Common myeloid progenitor, CD34-positive (primary cell): ENCODE measurements at regions not wholly inside any gene's neighbourhood (a gene's known extent, or its start where the extent isn't known, plus 50 kb on each side); places are given as distances from the start of the nearest gene placed in this dataset.

Experiments
- CTCF ChIA-PET: fragments of 350-600 bp; sonication (Branson Sonifier 250); formaldehyde crosslinking; loops from one replicate; lab custom pipeline; 2021; ENCODE audit warnings: antibody characterized with exemption; lab: Charles Lee
- POLR2A ChIA-PET: fragments of 350-600 bp; sonication (Branson Sonifier 250); formaldehyde crosslinking; loops from one replicate; lab custom pipeline; 2021; ENCODE audit warnings: antibody characterized with exemption; lab: Charles Lee
- DNase-seq, 3 donors: peaks; one replicate each; pipeline versions ENCODE4 v3.0.0 to v3.0.0-alpha.2; 2013
- H3K27ac ChIP-seq, 2 experiments: 1 replicate in 1 of 2; 2 replicates in 1 of 2; pipeline ENCODE4 v1.7.0; 2013; ENCODE audit warnings: inconsistent platforms in 2 of 2, low read length in 2 of 2, mild to moderate bottlenecking in 2 of 2, low read depth in 1 of 2, moderate library complexity in 1 of 2; ENCODE audit not compliant: severe bottlenecking in 2 of 2, insufficient read depth in 1 of 2, poor library complexity in 1 of 2
- H3K27me3 ChIP-seq, 5 experiments: replicated peaks in 2 of 5; 1 replicate in 3 of 5; 2 replicates in 2 of 5; pipeline versions ENCODE4 v1.6.1 to v1.7.0; 2013; ENCODE audit warnings: low read length in 4 of 5, mild to moderate bottlenecking in 2 of 5, moderate library complexity in 2 of 5, inconsistent platforms in 1 of 5; ENCODE audit not compliant: insufficient read depth in 5 of 5, control insufficient read depth in 4 of 5
- H3K36me3 ChIP-seq, 4 experiments: 1 replicate in 2 of 4; 2 replicates in 2 of 4; pipeline versions ENCODE4 v1.6.1 to v1.7.0; 2013; ENCODE audit warnings: low read length in 3 of 4, control low read depth in 1 of 4, mild to moderate bottlenecking in 1 of 4; ENCODE audit not compliant: control insufficient read depth in 4 of 4, insufficient read depth in 4 of 4
- H3K4me1 ChIP-seq, 4 experiments: 1 replicate in 3 of 4; 2 replicates in 1 of 4; pipeline versions ENCODE4 v1.6.1 to v1.7.1; 2013; ENCODE audit warnings: low read length in 3 of 4, mild to moderate bottlenecking in 3 of 4, control low read depth in 1 of 4, inconsistent platforms in 1 of 4, moderate library complexity in 1 of 4; ENCODE audit not compliant: control insufficient read depth in 4 of 4, insufficient read depth in 4 of 4; ENCODE audit errors: control extremely low read depth in 1 of 4
- H3K4me3 ChIP-seq, 7 experiments: 1 replicate in 4 of 7; 2 replicates in 3 of 7; pipeline versions ENCODE4 v1.5.1 to v1.7.0; 2013; ENCODE audit warnings: mild to moderate bottlenecking in 7 of 7, low read length in 6 of 7, moderate library complexity in 6 of 7, inconsistent platforms in 2 of 7, low read depth in 2 of 7, control low read depth in 1 of 7; ENCODE audit not compliant: insufficient read depth in 4 of 7, control insufficient read depth in 1 of 7; ENCODE audit errors: extremely low read depth in 1 of 7
- H3K9me3 ChIP-seq, 5 experiments: 1 replicate in 4 of 5; 2 replicates in 1 of 5; pipeline versions ENCODE4 v1.6.1 to v1.7.1; 2013; ENCODE audit warnings: low read length in 4 of 5, mild to moderate bottlenecking in 2 of 5, inconsistent platforms in 1 of 5, low read depth in 1 of 5, moderate library complexity in 1 of 5; ENCODE audit not compliant: control insufficient read depth in 4 of 5, insufficient read depth in 2 of 5; ENCODE audit errors: control extremely low read depth in 1 of 5
- WGBS: methylation state at CpG from one replicate; pipeline ENCODE4 v1.1.5; 2013; ENCODE audit not compliant: insufficient coverage; 5-methylcytosine and 5-hydroxymethylcytosine counted together

DNA sequence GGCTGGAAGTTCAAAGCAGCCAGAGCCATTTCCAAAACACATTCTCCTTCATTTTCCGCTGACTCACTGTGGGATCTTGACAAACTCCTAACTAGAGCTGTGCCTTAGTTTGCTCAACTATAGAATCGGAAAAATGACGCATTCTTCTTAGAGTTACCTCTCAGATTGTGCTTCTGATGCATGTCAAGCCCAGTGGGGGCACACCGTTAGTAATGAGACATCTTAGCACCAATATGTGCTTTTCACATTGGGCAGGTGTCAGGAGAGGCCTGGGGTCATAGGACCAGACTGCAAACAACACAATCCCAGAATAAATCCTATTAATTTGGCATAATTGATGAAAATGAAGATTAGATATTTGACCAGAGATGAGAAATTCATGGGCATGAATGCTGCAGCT is 71.3 kb upstream of the UBE3A start:
- no peak for DNase-seq
- Histone ChIP-seq H3K36me3 (no peaks in the 10 kb centered on the region), H3K9me3 (no peaks in the 10 kb centered on the region), H3K27me3 (no peaks in the 10 kb centered on the region), H3K4me3 (no peak overlapping the region), H3K4me1 (no peaks in the 10 kb centered on the region), H3K27ac (no peak overlapping the region)
- 93% methylated on average over 4 of the region's 4 CpGs for WGBS
- ChIA-PET CTCF (interaction anchor here (0.6 to 3.4 kb wide), 2 partner anchors 28 to 751 kb away, joined by 3 to 22 read pairs; no protein-coding TSS in a partner anchor), POLR2A (no interaction called here)

DNA sequence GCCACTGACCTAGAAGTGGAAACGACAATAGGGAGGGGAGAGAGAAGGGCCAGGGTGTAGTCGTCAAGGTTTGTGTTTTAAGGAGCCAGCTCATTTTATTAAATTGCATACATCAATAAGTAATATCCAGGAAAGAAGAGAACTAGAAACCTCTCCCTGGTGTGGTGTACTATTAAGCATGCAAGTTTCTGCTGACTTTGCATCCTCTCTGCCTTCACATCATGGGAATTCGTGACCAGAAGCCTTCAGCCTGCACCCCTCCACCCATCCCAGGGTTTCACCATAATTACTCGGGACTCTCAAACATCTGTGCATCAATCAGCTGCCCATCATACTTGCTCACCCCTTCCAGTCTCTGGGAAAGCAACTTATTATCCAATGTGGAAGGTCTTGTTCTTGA is 70.9 kb upstream of the UBE3A start:
- DNase-seq = no peak
- H3K27ac ChIP-seq = no peak overlapping the region
- no peaks in the 10 kb centered on the region for H3K27me3 ChIP-seq
- no peak overlapping the region for H3K4me3 ChIP-seq
- 100% methylated on average over 1 of the region's 4 CpGs for WGBS
- CTCF ChIA-PET = interaction anchor here (0.6 to 3.4 kb wide), 3 partner anchors 10 to 751 kb away, joined by 3 to 22 read pairs (median 3); no protein-coding TSS in a partner anchor
- H3K9me3 ChIP-seq = no peaks in the 10 kb centered on the region
- H3K4me1 ChIP-seq = no peaks in the 10 kb centered on the region
- POLR2A ChIA-PET = no interaction called here
- no peaks in the 10 kb centered on the region for H3K36me3 ChIP-seq

DNA sequence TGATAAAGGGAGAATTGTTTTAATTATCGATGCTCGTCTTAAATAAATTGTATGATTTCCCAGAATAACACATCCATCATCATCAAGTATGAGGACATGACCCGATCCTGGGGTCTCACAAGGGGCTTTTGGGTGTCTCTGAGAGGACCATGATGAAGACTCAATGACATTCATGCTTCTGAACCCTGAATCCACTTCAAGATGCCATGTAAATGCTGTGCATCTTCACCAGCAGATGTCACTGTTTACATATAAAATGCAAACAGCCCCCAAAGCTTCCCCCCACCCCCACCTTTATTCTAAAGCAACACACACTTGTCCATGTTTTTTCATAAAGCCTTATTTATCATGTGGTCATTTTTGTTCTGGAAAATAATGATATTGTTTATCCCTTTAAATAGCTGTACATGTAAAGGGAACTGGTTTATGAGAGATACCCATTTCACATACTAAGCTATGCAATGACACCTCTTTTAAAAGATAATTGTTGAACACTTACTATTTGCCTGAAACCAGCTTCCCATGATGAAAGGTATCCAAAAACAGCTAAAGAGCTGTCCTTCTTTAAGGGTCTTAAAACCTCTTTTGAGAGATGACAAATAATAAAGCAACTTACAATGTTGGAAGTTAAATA is 69.7 kb upstream of the UBE3A start:
- 23% methylated on average over 1 of the region's 3 CpGs for WGBS
- H3K4me3 ChIP-seq = no peak overlapping the region
- POLR2A ChIA-PET = no interaction called here
- no peaks in the 10 kb centered on the region for H3K36me3 ChIP-seq
- H3K4me1 ChIP-seq = peaks cover 0 to 6% (median 0%) of the 10 kb centered on the region in 4 experiments
- H3K9me3 ChIP-seq = no peaks in the 10 kb centered on the region
- no peaks in the 10 kb centered on the region for H3K27me3 ChIP-seq
- peak; percentile 17 to 47 (median 41) for DNase-seq
- CTCF ChIA-PET = interaction anchor here (0.7 to 3.4 kb wide), 10 partner anchors 9 to 1356 kb away, joined by 3 to 22 read pairs (median 3); no protein-coding TSS in a partner anchor
- H3K27ac ChIP-seq = no peak overlapping the region

DNA sequence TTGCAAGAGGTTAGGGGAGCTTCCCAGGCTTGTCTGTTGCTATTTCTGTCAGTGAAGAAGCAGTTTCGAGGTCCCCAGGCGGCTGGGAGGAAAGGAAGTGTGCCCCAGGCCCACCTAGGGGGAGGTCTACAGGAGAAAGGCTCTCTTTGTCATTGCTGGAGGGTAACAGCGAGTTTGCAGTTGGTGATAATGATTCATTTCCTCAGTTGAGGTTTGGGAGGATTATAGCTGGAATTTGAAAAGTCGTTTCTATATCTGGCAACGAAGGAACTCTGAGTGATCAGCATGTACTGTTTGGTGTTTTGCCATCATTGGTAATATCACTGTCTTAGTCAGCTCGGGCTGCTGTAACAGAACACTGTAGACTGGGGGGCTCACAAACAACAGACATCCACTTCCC is 65.5 kb upstream of the UBE3A start:
- ChIA-PET POLR2A (no interaction called here), CTCF (interaction anchor here (1.0 to 1.3 kb wide), 2 partner anchors 756 to 1863 kb away, joined by 3 read pairs; no protein-coding TSS in a partner anchor)
- 29% methylated on average over 5 of the region's 6 CpGs for WGBS
- H3K4me3 ChIP-seq = no peak overlapping the region
- no peaks in the 10 kb centered on the region for H3K9me3 ChIP-seq
- no peak for DNase-seq
- no peak overlapping the region for H3K27ac ChIP-seq
- no peaks in the 10 kb centered on the region for H3K27me3 ChIP-seq
- H3K4me1 ChIP-seq = peaks cover 0 to 6% (median 0%) of the 10 kb centered on the region in 4 experiments
- no peaks in the 10 kb centered on the region for H3K36me3 ChIP-seq

DNA sequence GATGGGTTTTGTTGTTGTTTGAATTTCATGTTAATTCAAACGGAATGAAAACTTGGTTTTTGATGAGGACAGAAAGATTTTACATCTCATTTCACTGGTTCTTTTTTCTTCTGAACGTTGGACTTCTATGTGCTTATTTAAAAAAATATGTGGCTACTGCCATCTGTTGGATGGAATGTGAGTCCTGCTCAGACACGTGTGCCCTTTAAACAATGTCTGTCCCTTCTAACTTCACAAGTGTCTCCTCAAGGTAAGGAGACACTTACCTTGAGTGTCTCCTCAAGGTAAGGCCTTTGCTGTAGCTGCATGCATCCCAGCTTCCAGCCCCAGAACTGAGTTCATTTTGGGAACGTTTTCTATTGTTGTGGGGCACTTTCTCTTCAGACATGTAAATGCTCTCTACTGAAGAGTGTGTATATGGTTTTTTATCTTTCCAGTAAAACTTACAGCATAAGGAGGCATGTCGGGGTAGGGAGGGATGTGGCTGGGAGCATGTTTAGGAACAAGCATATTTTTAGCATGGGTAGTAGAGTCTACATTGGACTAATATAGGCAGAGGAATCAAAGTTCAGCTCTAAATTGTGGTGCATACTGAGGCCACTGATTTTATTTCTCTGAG is 63.1 kb upstream of the UBE3A start:
- H3K4me1 ChIP-seq = peaks cover 0 to 6% (median 0%) of the 10 kb centered on the region in 4 experiments
- no peaks in the 10 kb centered on the region for H3K36me3 ChIP-seq
- 29% methylated on average over 2 of the region's 5 CpGs for WGBS
- no peak overlapping the region for H3K4me3 ChIP-seq
- ChIA-PET CTCF (interaction anchor here (0.6 to 1.7 kb wide), 6 partner anchors 21 to 1858 kb away, joined by 3 to 5 read pairs (median 4); no protein-coding TSS in a partner anchor), POLR2A (no interaction called here)
- no peaks in the 10 kb centered on the region for H3K9me3 ChIP-seq
- DNase-seq = peak; percentile 18 to 58 (median 52)
- H3K27me3 ChIP-seq = no peaks in the 10 kb centered on the region
- H3K27ac ChIP-seq = no peak overlapping the region

DNA sequence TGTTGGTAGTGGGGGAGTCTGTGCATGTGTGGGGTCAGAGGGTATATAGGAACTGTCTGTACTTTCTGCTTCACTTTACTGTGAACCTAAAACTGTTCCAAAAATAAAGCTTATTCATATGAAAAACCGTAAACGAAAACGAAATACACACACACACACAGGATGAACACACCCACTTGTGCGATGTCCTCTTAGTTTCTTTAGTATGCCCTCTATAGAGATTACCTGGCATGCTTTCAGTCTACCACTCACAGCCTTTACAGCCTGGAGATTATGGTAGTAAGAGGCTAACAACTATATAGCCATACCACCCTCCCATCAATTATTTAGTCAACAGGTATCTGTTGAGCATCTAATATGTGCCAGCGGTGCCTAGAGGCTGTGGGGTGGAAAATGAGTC is 60.0 kb upstream of the UBE3A start:
- no peaks in the 10 kb centered on the region for H3K27me3 ChIP-seq

DNA sequence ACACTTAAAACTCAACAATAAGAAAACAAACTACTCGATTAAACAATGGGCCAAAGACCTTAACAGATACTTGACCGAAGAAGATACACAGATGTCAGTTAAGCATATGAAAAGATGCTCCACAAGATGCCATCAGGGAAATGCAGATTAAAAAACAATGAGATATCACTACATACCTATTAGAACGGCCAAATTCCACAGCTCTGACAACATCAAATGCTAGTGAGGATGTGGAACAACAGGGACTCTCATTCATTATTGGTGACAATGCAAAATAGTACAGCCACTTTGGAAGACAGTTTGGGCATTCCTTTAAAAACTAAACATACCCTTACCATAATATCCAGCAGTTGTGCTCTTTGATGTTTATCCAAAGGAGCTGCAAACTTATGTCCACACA is 59.1 kb upstream of the UBE3A start:
- Histone ChIP-seq H3K4me3 (no peak overlapping the region), H3K9me3 (peaks cover 0 to 4% (median 0%) of the 10 kb centered on the region in 5 experiments), H3K27me3 (no peaks in the 10 kb centered on the region), H3K36me3 (no peaks in the 10 kb centered on the region), H3K4me1 (no peaks in the 10 kb centered on the region), H3K27ac (no peak overlapping the region)
- DNase-seq = no peak
- POLR2A ChIA-PET = no interaction called here
- CTCF ChIA-PET = no interaction called here
- 87% methylated on average over 3 of the region's 3 CpGs for WGBS

More for the DNA sequence above, 60.0 kb upstream of the UBE3A start:
- H3K4me3 ChIP-seq = no peak overlapping the region
- DNase-seq = no peak
- WGBS = no CpG with 5 or more reads among the region's 5 CpGs
- ChIA-PET CTCF (interaction anchor here (1.1 kb wide), 1 partner anchor 10 kb away, joined by 4 read pairs; no protein-coding TSS in a partner anchor), POLR2A (no interaction called here)
- H3K27ac ChIP-seq = no peak overlapping the region
- peaks cover 0 to 2% (median 0%) of the 10 kb centered on the region in 5 experiments for H3K9me3 ChIP-seq
- H3K36me3 ChIP-seq = no peaks in the 10 kb centered on the region
- H3K4me1 ChIP-seq = no peaks in the 10 kb centered on the region
